H9 (cell line): ENCODE measurements at regions not wholly inside any gene's neighbourhood (a gene's known extent, or its start where the extent isn't known, plus 50 kb on each side); places are given as distances from the start of the nearest gene placed in this dataset.

Experiments used
- DNase-seq: peaks from one replicate; pipeline ENCODE4 v3.0.0-alpha.2; 2017
- H2AFZ ChIP-seq: one replicate; pipeline ENCODE4 v1.6.1; 2013; ENCODE audit warnings: mild to moderate bottlenecking, low read length, control low read depth, moderate library complexity
- H2AK5ac ChIP-seq: 2 replicates; pipeline ENCODE4 v1.6.1; 2013; ENCODE audit warnings: low read length, control low read depth, mixed read lengths; ENCODE audit not compliant: insufficient read length
- H2BK120ac ChIP-seq: one replicate; pipeline ENCODE4 v1.6.1; 2013; ENCODE audit warnings: low read depth, mild to moderate bottlenecking, low read length, control low read depth, inconsistent platforms; ENCODE audit not compliant: poor library complexity, severe bottlenecking
- H2BK12ac ChIP-seq: 2 replicates; pipeline ENCODE4 v1.6.1; 2013; ENCODE audit warnings: low read length, control low read depth, mixed read lengths, low read depth; ENCODE audit not compliant: insufficient read length
- H2BK15ac ChIP-seq: 2 replicates; pipeline ENCODE4 v1.6.1; 2013; ENCODE audit warnings: low read depth, low read length, control low read depth
- H2BK20ac ChIP-seq: one replicate; pipeline ENCODE4 v1.6.1; 2013; ENCODE audit warnings: low read depth, mild to moderate bottlenecking, low read length, control low read depth, inconsistent platforms; ENCODE audit not compliant: poor library complexity, severe bottlenecking
- H2BK5ac ChIP-seq: 2 replicates; pipeline ENCODE4 v1.6.1; 2013; ENCODE audit warnings: low read length, control low read depth, mixed read lengths; ENCODE audit not compliant: insufficient read length
- H3K14ac ChIP-seq: 2 replicates; pipeline ENCODE4 v1.6.1; 2013; ENCODE audit warnings: low read length, control low read depth; ENCODE audit not compliant: insufficient read depth
- H3K18ac ChIP-seq: 2 replicates; pipeline ENCODE4 v1.6.1; 2013; ENCODE audit warnings: low read depth, mild to moderate bottlenecking, mixed read lengths, low read length, control low read depth; ENCODE audit not compliant: insufficient read length
- H3K23ac ChIP-seq: 2 replicates; pipeline ENCODE4 v1.6.1; 2013; ENCODE audit warnings: low read length, control low read depth, mixed read lengths, low read depth; ENCODE audit not compliant: insufficient read length
- H3K23me2 ChIP-seq: 2 replicates; pipeline ENCODE4 v1.6.1; 2013; ENCODE audit warnings: low read depth, mild to moderate bottlenecking, mixed read lengths, low read length, control low read depth; ENCODE audit not compliant: insufficient read length, poor library complexity, severe bottlenecking
- H3K27ac ChIP-seq: 2 replicates; pipeline ENCODE4 v1.5.1; 2013; ENCODE audit warnings: low read length, control low read depth, mixed read lengths, low read depth; ENCODE audit not compliant: insufficient read length
- H3K27me3 ChIP-seq: 2 replicates; pipeline ENCODE4 v1.6.1; 2013; ENCODE audit warnings: low read length, control low read depth, inconsistent platforms; ENCODE audit not compliant: insufficient read depth
- H3K4ac ChIP-seq: 2 replicates; pipeline ENCODE4 v1.6.1; 2013; ENCODE audit warnings: low read depth, mild to moderate bottlenecking, control low read depth, inconsistent platforms, low read length, moderate library complexity
- H3K4me1 ChIP-seq: 2 replicates; pipeline ENCODE4 v1.6.1; 2013; ENCODE audit warnings: low read length, control low read depth, inconsistent platforms; ENCODE audit not compliant: insufficient read depth
- H3K4me2 ChIP-seq: 2 replicates; pipeline ENCODE4 v1.6.1; 2013; ENCODE audit warnings: low read length, control low read depth, mixed read lengths; ENCODE audit not compliant: insufficient read length, insufficient read depth
- H3K56ac ChIP-seq: 2 replicates; pipeline ENCODE4 v1.6.1; 2013; ENCODE audit warnings: low read depth, mild to moderate bottlenecking, mixed read lengths, low read length, control low read depth; ENCODE audit not compliant: insufficient read length
- H3K79me1 ChIP-seq: 2 replicates; pipeline ENCODE4 v1.6.1; 2013; ENCODE audit warnings: low read depth, mild to moderate bottlenecking, moderate library complexity, low read length, control low read depth, inconsistent platforms; ENCODE audit not compliant: insufficient read depth, poor library complexity, severe bottlenecking
- H3K79me2 ChIP-seq: 2 replicates; pipeline ENCODE4 v1.6.1; 2013; ENCODE audit warnings: low read length, control low read depth, inconsistent platforms; ENCODE audit not compliant: insufficient read depth
- H3K9ac ChIP-seq: 2 replicates; pipeline ENCODE4 v1.6.1; 2013; ENCODE audit warnings: low read length, control low read depth, mixed read lengths; ENCODE audit not compliant: insufficient read length; ENCODE audit errors: extremely low read depth
- H3K9me3 ChIP-seq: one replicate; pipeline ENCODE4 v1.6.1; 2013; ENCODE audit warnings: low read depth, low read length, inconsistent platforms; ENCODE audit not compliant: control insufficient read depth
- H3T11ph ChIP-seq: one replicate; pipeline ENCODE4 v1.6.1; 2013; ENCODE audit warnings: mild to moderate bottlenecking, low read length, control low read depth, inconsistent platforms
- H4K20me1 ChIP-seq: one replicate; pipeline ENCODE4 v1.6.1; 2013; ENCODE audit not compliant: control insufficient read depth, insufficient read length, insufficient read depth
- H4K5ac ChIP-seq: 2 replicates; pipeline ENCODE4 v1.6.1; 2013; ENCODE audit warnings: low read depth, mild to moderate bottlenecking, mixed read lengths, low read length, control low read depth; ENCODE audit not compliant: insufficient read length
- H4K8ac ChIP-seq: replicated peaks from 2 replicates; pipeline ENCODE4 v1.6.1; 2013; ENCODE audit warnings: low read length, control low read depth, mixed read lengths, low read depth; ENCODE audit not compliant: insufficient read length
- H4K91ac ChIP-seq: 2 replicates; pipeline ENCODE4 v1.6.1; 2013; ENCODE audit warnings: low read depth, mild to moderate bottlenecking, moderate library complexity, mixed read lengths, low read length, control low read depth; ENCODE audit not compliant: insufficient read length
- H3K27ac Mint-ChIP-seq, 3 experiments: 2 replicates in 2 of 3; 3 replicates in 1 of 3; pipeline ENCODE4 v1.8.0; 2020 to 2021; ENCODE audit warnings: mixed read lengths in 3 of 3, mild to moderate bottlenecking in 1 of 3, moderate library complexity in 1 of 3
- H3K27me3 Mint-ChIP-seq: 2 replicates; pipeline ENCODE4 v1.8.0; 2021; ENCODE audit warnings: low read depth, mild to moderate bottlenecking, moderate library complexity, mixed read lengths
- H3K36me3 Mint-ChIP-seq, 3 experiments: 2 replicates in 2 of 3; 3 replicates in 1 of 3; pipeline ENCODE4 v1.8.0; 2020 to 2021; ENCODE audit warnings: low read depth in 3 of 3, mixed read lengths in 3 of 3; ENCODE audit not compliant: insufficient read depth in 1 of 3
- H3K4me1 Mint-ChIP-seq, 2 experiments: 2 replicates each; pipeline ENCODE4 v1.8.0; 2020; ENCODE audit warnings: mixed read lengths in 2 of 2
- H3K4me3 Mint-ChIP-seq, 2 experiments: 2 replicates in 1 of 2; 3 replicates in 1 of 2; pipeline ENCODE4 v1.8.0; 2020 to 2021; ENCODE audit warnings: mild to moderate bottlenecking in 2 of 2, mixed read lengths in 2 of 2, moderate library complexity in 1 of 2
- H3K9me3 Mint-ChIP-seq, 2 experiments: 2 replicates in 1 of 2; 3 replicates in 1 of 2; pipeline ENCODE4 v1.8.0; 2020; ENCODE audit warnings: mild to moderate bottlenecking in 2 of 2, mixed read lengths in 2 of 2, moderate library complexity in 1 of 2
- CTCF ChIP-seq: fragments of 200-600 bp; sonication (generic); conservative IDR thresholded peaks from 3 replicates; pipeline ENCODE4 v1.8.0; 2021; ENCODE audit warnings: antibody characterized with exemption, mild to moderate bottlenecking
- WGBS: extraction: QIAGEN DNeasy Blood & Tissue Kit; methylation state at CpG from one replicate; pipeline ENCODE4 v1.1.7; 2013; ENCODE audit warnings: missing lambda C conversion rate, low lambda C conversion rate, mixed read lengths; ENCODE audit not compliant: insufficient read length; ENCODE audit errors: extremely low coverage; 5-methylcytosine and 5-hydroxymethylcytosine counted together

GRCh38 chr3:95271395-95271794 lies 1208.5 kb downstream of the NSUN3 start:
- no peak overlapping the region for H3K4ac ChIP-seq
- no peaks in the 10 kb centered on the region for H3K79me1 ChIP-seq
- H3K9ac ChIP-seq, result no peak overlapping the region
- no peak overlapping the region for H3K18ac ChIP-seq
- H3K79me2 ChIP-seq, result no peaks in the 10 kb centered on the region
- no peaks in the 10 kb centered on the region for H4K20me1 ChIP-seq
- peaks cover 6 to 7% of the 10 kb centered on the region in 2 experiments for H3K4me1 Mint-ChIP-seq
- no peaks in the 10 kb centered on the region for H3K27me3 Mint-ChIP-seq
- H2AFZ ChIP-seq, result no peak overlapping the region
- H3K23ac ChIP-seq, result no peak overlapping the region
- 0 out of 7 replicates have a peak overlapping the region, but pooled peaks of 1 of the 3 experiments have one; percentile 23 for H3K27ac Mint-ChIP-seq
- H2AK5ac ChIP-seq, result no peak overlapping the region
- no peak overlapping the region for H3K4me2 ChIP-seq
- no peak overlapping the region for H4K5ac ChIP-seq
- DNase-seq, result no peak
- no peak overlapping the region for H4K91ac ChIP-seq
- no peaks in the 10 kb centered on the region for H3K23me2 ChIP-seq
- H2BK15ac ChIP-seq, result no peak overlapping the region
- H3K27me3 ChIP-seq, result no peaks in the 10 kb centered on the region
- H2BK5ac ChIP-seq, result no peak overlapping the region
- no CpG with 5 or more reads among the region's 1 CpG for WGBS
- H2BK12ac ChIP-seq, result no peak overlapping the region
- peaks cover 2 to 16% (median 10%) of the 10 kb centered on the region in 3 experiments; a peak in 6 of 7 replicates for H3K36me3 Mint-ChIP-seq
- H3K56ac ChIP-seq, result no peak overlapping the region
- no peak overlapping the region for H3K14ac ChIP-seq
- TF ChIP-seq CTCF, result no peak
- no peak overlapping the region for H2BK120ac ChIP-seq
- H3K9me3 Mint-ChIP-seq, result peaks cover 0 to 3% of the 10 kb centered on the region in 2 experiments; a peak in 4 of 5 replicates
- no peaks in the 10 kb centered on the region for H3K4me1 ChIP-seq
- H3K27ac ChIP-seq, result no peak overlapping the region
- no peak overlapping the region for H4K8ac ChIP-seq
- H3K4me3 Mint-ChIP-seq, result no peak overlapping the region
- no peaks in the 10 kb centered on the region for H3K9me3 ChIP-seq
- no peak overlapping the region for H2BK20ac ChIP-seq
- no peak overlapping the region for H3T11ph ChIP-seq
